ENCODE measurements at regions not wholly inside any gene's neighbourhood (a gene's known extent, or its start where the extent isn't known, plus 50 kb on each side); places are given as distances from the start of the nearest gene placed in this dataset.
"Not testable (repeated sequence)": the region's sequence is repeated elsewhere in the genome, so short reads cannot be mapped to it uniquely, and the experiment has no call there.

GRCh38 chr18:15164446-15164845, 416.5 kb downstream of the ANKRD30B start:
- H3K36me3 ChIP-seq (ENCODE audit: control insufficient read depth in 2 of 2, extremely low read depth in 1 of 2, insufficient read depth in 1 of 2, low read length in 1 of 2); H3K27me3 ChIP-seq (replicated peaks in 1 of 2; ENCODE audit: control insufficient read depth in 2 of 2, extremely low read depth in 1 of 2, insufficient read depth in 2 of 2, low read length in 1 of 2); H3K27ac Mint-ChIP-seq; H3K4me3 Mint-ChIP-seq; H3K9me3 Mint-ChIP-seq; H3K4me1 ChIP-seq (ENCODE audit: control insufficient read depth in 1 of 2, extremely low read depth in 1 of 2, insufficient read depth in 2 of 2, low read length in 2 of 2); H3K36me3 Mint-ChIP-seq; DNase-seq; ATAC-seq (replicated peaks in 1 of 4); H3K27me3 Mint-ChIP-seq; POLR2A ChIA-PET; H3K9me3 ChIP-seq; H3K4me1 Mint-ChIP-seq; H3K4me3 ChIP-seq (ENCODE audit: control insufficient read depth in 1 of 2, extremely low read depth in 1 of 2, low read length in 1 of 2); H3K27ac ChIP-seq (ENCODE audit: low read length); CTCF ChIA-PET: not testable (repeated sequence)
- WGBS (ENCODE audit: insufficient coverage), result 81% methylated on average over 1 of the region's 1 CpG

DNA sequence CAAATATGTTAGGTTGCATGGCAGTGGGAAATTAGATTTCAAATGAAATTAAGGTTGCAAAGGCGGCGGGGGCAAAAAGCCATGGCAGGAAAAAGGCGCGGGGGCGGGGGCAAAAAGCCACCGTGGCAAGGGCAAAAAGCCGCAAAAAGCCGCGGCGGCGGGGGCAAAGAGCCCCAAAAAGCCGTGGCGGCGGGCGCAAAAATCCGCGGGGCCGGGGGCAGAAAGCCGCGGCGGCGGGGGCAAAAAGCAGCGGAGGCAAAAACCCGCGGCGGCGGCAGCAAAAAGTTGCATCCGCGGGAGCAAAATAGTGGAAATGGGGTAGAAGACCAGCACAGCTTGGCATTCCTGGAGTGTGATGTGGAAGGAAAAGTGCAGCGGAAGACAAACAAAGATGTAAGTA, 417.1 kb downstream of the ANKRD30B start:
- H3K4me3 Mint-ChIP-seq, result no peak overlapping the region
- POLR2A ChIA-PET, result no interaction called here
- H3K4me1 ChIP-seq (ENCODE audit: control insufficient read depth in 1 of 2, extremely low read depth in 1 of 2, insufficient read depth in 2 of 2, low read length in 2 of 2), result no peaks in the 10 kb centered on the region

GRCh38 chr18:15193028-15193427, 445.1 kb downstream of the ANKRD30B start:
- H3K4me1 ChIP-seq (ENCODE audit: control insufficient read depth in 1 of 2, extremely low read depth in 1 of 2, insufficient read depth in 2 of 2, low read length in 2 of 2); DNase-seq; H3K36me3 Mint-ChIP-seq; H3K4me1 Mint-ChIP-seq; ATAC-seq (replicated peaks in 1 of 4); H3K9me3 ChIP-seq; CTCF ChIA-PET; H3K36me3 ChIP-seq (ENCODE audit: control insufficient read depth in 2 of 2, extremely low read depth in 1 of 2, insufficient read depth in 1 of 2, low read length in 1 of 2); H3K4me3 ChIP-seq (ENCODE audit: control insufficient read depth in 1 of 2, extremely low read depth in 1 of 2, low read length in 1 of 2); H3K27ac Mint-ChIP-seq; H3K9me3 Mint-ChIP-seq; POLR2A ChIA-PET; H3K4me3 Mint-ChIP-seq; H3K27me3 Mint-ChIP-seq; H3K27ac ChIP-seq (ENCODE audit: low read length): not testable (repeated sequence)
- WGBS (ENCODE audit: insufficient coverage), result 55% methylated on average over 2 of the region's 2 CpGs
- H3K27me3 ChIP-seq (replicated peaks in 1 of 2; ENCODE audit: control insufficient read depth in 2 of 2, extremely low read depth in 1 of 2, insufficient read depth in 2 of 2, low read length in 1 of 2), result peaks cover 0 to 12% of the 10 kb centered on the region in 2 experiments

More for the DNA sequence above, 417.1 kb downstream of the ANKRD30B start:
- no peaks in the 10 kb centered on the region for H3K4me1 Mint-ChIP-seq
- no peaks in the 10 kb centered on the region for H3K36me3 Mint-ChIP-seq
- Histone ChIP-seq H3K27me3 (replicated peaks in 1 of 2; ENCODE audit: control insufficient read depth in 2 of 2, extremely low read depth in 1 of 2, insufficient read depth in 2 of 2, low read length in 1 of 2) (peaks cover 0 to 3% of the 10 kb centered on the region in 2 experiments), H3K36me3 (ENCODE audit: control insufficient read depth in 2 of 2, extremely low read depth in 1 of 2, insufficient read depth in 1 of 2, low read length in 1 of 2) (no peaks in the 10 kb centered on the region), H3K9me3 (no peaks in the 10 kb centered on the region), H3K27ac (ENCODE audit: low read length) (no peak overlapping the region), H3K4me3 (ENCODE audit: control insufficient read depth in 1 of 2, extremely low read depth in 1 of 2, low read length in 1 of 2) (no peak overlapping the region)
- H3K9me3 Mint-ChIP-seq, result peaks cover 3 to 5% (median 5%) of the 10 kb centered on the region in 3 donors
- ATAC-seq (replicated peaks in 1 of 4) (no peak), DNase-seq (no peak)
- peaks cover 7 to 8% of the 10 kb centered on the region in 2 donors for H3K27me3 Mint-ChIP-seq
- CTCF ChIA-PET, result no interaction called here
- H3K27ac Mint-ChIP-seq, result no peak overlapping the region
- WGBS (ENCODE audit: insufficient coverage), result 15% methylated on average over 29 of the region's 30 CpGs

- H3K27ac ChIP-seq (ENCODE audit: low read length); H3K9me3 Mint-ChIP-seq; H3K27me3 Mint-ChIP-seq; H3K27ac Mint-ChIP-seq; H3K4me3 ChIP-seq (ENCODE audit: control insufficient read depth in 1 of 2, extremely low read depth in 1 of 2, low read length in 1 of 2); H3K36me3 ChIP-seq (ENCODE audit: control insufficient read depth in 2 of 2, extremely low read depth in 1 of 2, insufficient read depth in 1 of 2, low read length in 1 of 2); CTCF ChIA-PET; H3K4me1 Mint-ChIP-seq; DNase-seq; POLR2A ChIA-PET; ATAC-seq (replicated peaks in 1 of 4); H3K9me3 ChIP-seq; H3K4me3 Mint-ChIP-seq; H3K4me1 ChIP-seq (ENCODE audit: control insufficient read depth in 1 of 2, extremely low read depth in 1 of 2, insufficient read depth in 2 of 2, low read length in 2 of 2); H3K36me3 Mint-ChIP-seq: not testable (repeated sequence)
- peaks cover 0 to 14% of the 10 kb centered on the region in 2 experiments for H3K27me3 ChIP-seq (replicated peaks in 1 of 2; ENCODE audit: control insufficient read depth in 2 of 2, extremely low read depth in 1 of 2, insufficient read depth in 2 of 2, low read length in 1 of 2)
- 59% methylated on average over 3 of the region's 3 CpGs for WGBS (ENCODE audit: insufficient coverage)
Measured at GRCh38 chr18:15193813-15194212, 445.8 kb downstream of the ANKRD30B start.

DNA sequence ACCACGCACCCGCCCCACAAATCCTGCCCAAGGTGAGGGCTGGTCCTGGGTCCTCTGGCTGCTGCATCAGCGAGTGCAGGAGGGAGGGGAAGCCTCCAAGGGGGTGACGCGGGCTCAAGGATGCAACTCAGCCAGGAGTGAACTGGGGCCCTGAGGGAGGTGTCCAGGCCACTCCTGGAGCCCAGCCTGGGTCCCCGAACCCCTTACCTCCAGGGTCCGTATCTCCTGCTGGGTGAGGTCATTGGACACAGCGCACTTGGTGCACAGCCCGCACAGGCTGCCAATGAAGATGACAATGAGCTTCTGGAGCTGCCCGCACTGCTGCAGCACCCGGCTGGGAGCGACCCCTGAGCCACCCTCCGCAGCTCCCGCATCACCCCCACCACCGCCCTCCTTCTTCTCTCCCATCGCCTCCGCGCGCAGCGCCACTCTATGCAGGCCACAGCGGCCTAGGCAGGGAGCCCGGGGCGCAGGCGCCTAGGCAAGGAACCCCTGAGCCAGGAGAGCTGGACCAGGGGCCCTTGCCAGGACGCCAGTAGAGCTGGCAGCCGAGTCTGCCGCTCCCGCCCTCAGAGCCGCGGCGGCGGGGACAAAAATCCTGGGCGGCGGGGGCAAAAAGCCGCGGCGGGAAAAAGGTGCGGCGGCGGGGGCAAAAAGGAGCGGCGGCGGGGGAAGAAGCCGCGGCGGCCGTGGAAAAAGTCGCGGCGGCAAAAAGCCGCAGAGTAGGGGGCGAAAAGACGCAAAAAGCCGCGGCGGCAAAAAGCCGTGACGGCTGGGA, 449.6 kb downstream of the ANKRD30B start:
- H3K4me3 Mint-ChIP-seq, POLR2A ChIA-PET: not testable (repeated sequence)

DNA sequence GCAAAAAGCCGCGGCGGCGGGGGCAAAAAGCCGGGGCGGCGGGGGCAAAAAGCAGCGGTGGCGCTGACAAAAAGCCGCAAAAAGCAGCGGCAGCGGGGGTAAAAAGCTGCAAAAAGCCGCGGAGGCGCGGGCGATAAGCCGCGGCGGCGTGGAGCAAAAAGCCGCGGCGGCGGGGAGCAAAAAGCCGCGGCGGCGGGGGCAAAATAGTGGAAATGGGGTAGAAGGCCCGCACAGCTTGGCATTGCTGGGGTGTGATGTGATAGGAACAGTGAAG, 450.1 kb downstream of the ANKRD30B start:
- Mint-ChIP-seq H3K4me1 (peaks cover 0 to 5% (median 4%) of the 10 kb centered on the region in 3 donors), H3K36me3 (no peaks in the 10 kb centered on the region), H3K4me3 (no peak overlapping the region), H3K27ac (no peak overlapping the region), H3K27me3 (peaks cover 18 to 20% of the 10 kb centered on the region in 2 donors), H3K9me3 (peaks cover 4 to 5% (median 4%) of the 10 kb centered on the region in 3 donors)
- H3K4me3 ChIP-seq (ENCODE audit: control insufficient read depth in 1 of 2, extremely low read depth in 1 of 2, low read length in 1 of 2), result no peak overlapping the region
- H3K9me3 ChIP-seq, result no peaks in the 10 kb centered on the region
- peaks cover 0 to 14% of the 10 kb centered on the region in 2 experiments for H3K27me3 ChIP-seq (replicated peaks in 1 of 2; ENCODE audit: control insufficient read depth in 2 of 2, extremely low read depth in 1 of 2, insufficient read depth in 2 of 2, low read length in 1 of 2)
- POLR2A ChIA-PET, result no interaction called here
- WGBS (ENCODE audit: insufficient coverage), result 5% methylated on average over 30 of the region's 30 CpGs
- peaks cover 0 to 3% of the 10 kb centered on the region in 2 experiments for H3K4me1 ChIP-seq (ENCODE audit: control insufficient read depth in 1 of 2, extremely low read depth in 1 of 2, insufficient read depth in 2 of 2, low read length in 2 of 2)
- CTCF ChIA-PET, result no interaction called here
- no peak overlapping the region for H3K27ac ChIP-seq (ENCODE audit: low read length)
- ATAC-seq (replicated peaks in 1 of 4), result no peak
- no peaks in the 10 kb centered on the region for H3K36me3 ChIP-seq (ENCODE audit: control insufficient read depth in 2 of 2, extremely low read depth in 1 of 2, insufficient read depth in 1 of 2, low read length in 1 of 2)
- no peak for DNase-seq

More for the DNA sequence above, 449.6 kb downstream of the ANKRD30B start:
- H3K9me3 Mint-ChIP-seq; ATAC-seq (replicated peaks in 1 of 4); H3K27ac Mint-ChIP-seq; H3K4me1 Mint-ChIP-seq; H3K27ac ChIP-seq (ENCODE audit: low read length); H3K4me3 ChIP-seq (ENCODE audit: control insufficient read depth in 1 of 2, extremely low read depth in 1 of 2, low read length in 1 of 2); CTCF ChIA-PET; H3K36me3 Mint-ChIP-seq; H3K4me1 ChIP-seq (ENCODE audit: control insufficient read depth in 1 of 2, extremely low read depth in 1 of 2, insufficient read depth in 2 of 2, low read length in 2 of 2); H3K36me3 ChIP-seq (ENCODE audit: control insufficient read depth in 2 of 2, extremely low read depth in 1 of 2, insufficient read depth in 1 of 2, low read length in 1 of 2); H3K9me3 ChIP-seq: not testable (repeated sequence)
- 11% methylated on average over 51 of the region's 58 CpGs for WGBS (ENCODE audit: insufficient coverage)
- peak in 1 of 35 experiments; percentile 23 for DNase-seq
- peaks cover 18 to 20% of the 10 kb centered on the region in 2 donors for H3K27me3 Mint-ChIP-seq
- H3K27me3 ChIP-seq (replicated peaks in 1 of 2; ENCODE audit: control insufficient read depth in 2 of 2, extremely low read depth in 1 of 2, insufficient read depth in 2 of 2, low read length in 1 of 2), result peaks cover 0 to 14% of the 10 kb centered on the region in 2 experiments

Measured in T-cell (primary cell).